Progenitor cell of endocrine pancreas (in vitro differentiated cells): ENCODE measurements at regions not wholly inside any gene's neighbourhood (a gene's known extent, or its start where the extent isn't known, plus 50 kb on each side); places are given as distances from the start of the nearest gene placed in this dataset.

Experiments used
- DNase-seq: peaks from one replicate; pipeline ENCODE4 v3.0.0; 2021; ENCODE audit warnings: low spot score; ENCODE audit not compliant: unreplicated experiment
- H3K27ac Mint-ChIP-seq: 2 replicates; pipeline ENCODE4 v1.8.0; 2021; ENCODE audit warnings: mild to moderate bottlenecking, moderate library complexity, mixed read lengths
- H3K27me3 Mint-ChIP-seq: 2 replicates; pipeline ENCODE4 v1.8.0; 2021; ENCODE audit warnings: mixed read lengths
- H3K36me3 Mint-ChIP-seq: 2 replicates; pipeline ENCODE4 v1.8.0; 2022; ENCODE audit warnings: mixed read lengths; ENCODE audit not compliant: insufficient read depth
- H3K4me1 Mint-ChIP-seq: 2 replicates; pipeline ENCODE4 v1.8.0; 2021; ENCODE audit warnings: low read depth, mixed read lengths
- H3K4me3 Mint-ChIP-seq: 2 replicates; pipeline ENCODE4 v1.8.0; 2021; ENCODE audit warnings: low read depth, mild to moderate bottlenecking, moderate library complexity, mixed read lengths
- H3K9me3 Mint-ChIP-seq: 2 replicates; pipeline ENCODE4 v1.8.0; 2021; ENCODE audit warnings: low read depth, mixed read lengths
- CTCF ChIP-seq: fragments of 200-600 bp; sonication (generic); IDR thresholded peaks from one replicate; pipeline ENCODE4 v1.5.0; 2021; ENCODE audit warnings: antibody characterized with exemption, mild to moderate bottlenecking; ENCODE audit not compliant: unreplicated experiment

- no peak overlapping the region for H3K27ac Mint-ChIP-seq
- H3K27me3 Mint-ChIP-seq, result no peaks in the 10 kb centered on the region
- H3K9me3 Mint-ChIP-seq, result no peaks in the 10 kb centered on the region
- peaks cover 12% of the 10 kb centered on the region for H3K4me1 Mint-ChIP-seq
- no peak for DNase-seq
- no peaks in the 10 kb centered on the region for H3K36me3 Mint-ChIP-seq
- no peak overlapping the region for H3K4me3 Mint-ChIP-seq
- TF ChIP-seq CTCF, result no peak
Measured at GRCh38 chr16:79715061-79715460, 114.5 kb upstream of the MAF start.

GRCh38 chr16:79714440-79714839, 113.9 kb upstream of the MAF start:
- no peak for DNase-seq
- no peaks in the 10 kb centered on the region for H3K36me3 Mint-ChIP-seq
- no peaks in the 10 kb centered on the region for H3K9me3 Mint-ChIP-seq
- H3K4me1 Mint-ChIP-seq, result peaks cover 12% of the 10 kb centered on the region
- no peaks in the 10 kb centered on the region for H3K27me3 Mint-ChIP-seq
- H3K4me3 Mint-ChIP-seq, result no peak overlapping the region
- H3K27ac Mint-ChIP-seq, result no peak overlapping the region
- TF ChIP-seq CTCF, result no peak

- no peak for DNase-seq
- no peak for TF ChIP-seq CTCF
- H3K4me1 Mint-ChIP-seq, result peaks cover 12% of the 10 kb centered on the region
- H3K9me3 Mint-ChIP-seq, result no peaks in the 10 kb centered on the region
- no peak overlapping the region for H3K27ac Mint-ChIP-seq
- no peaks in the 10 kb centered on the region for H3K27me3 Mint-ChIP-seq
- no peaks in the 10 kb centered on the region for H3K36me3 Mint-ChIP-seq
- H3K4me3 Mint-ChIP-seq, result no peak overlapping the region
Measured at GRCh38 chr16:79713609-79714309, 113.2 kb upstream of the MAF start.

- no peaks in the 10 kb centered on the region for H3K9me3 Mint-ChIP-seq
- H3K4me3 Mint-ChIP-seq, result no peak overlapping the region
- no peak for DNase-seq
- H3K27me3 Mint-ChIP-seq, result no peaks in the 10 kb centered on the region
- no peak overlapping the region for H3K27ac Mint-ChIP-seq
- TF ChIP-seq CTCF, result no peak
- H3K36me3 Mint-ChIP-seq, result no peaks in the 10 kb centered on the region
- peaks cover 10% of the 10 kb centered on the region for H3K4me1 Mint-ChIP-seq
Measured at GRCh38 chr16:79712276-79712675, 111.7 kb upstream of the MAF start.

GRCh38 chr16:79707876-79708275, 107.3 kb upstream of the MAF start:
- Mint-ChIP-seq H3K9me3 (no peaks in the 10 kb centered on the region), H3K27me3 (no peaks in the 10 kb centered on the region), H3K36me3 (no peaks in the 10 kb centered on the region), H3K27ac (no peak overlapping the region), H3K4me3 (no peak overlapping the region), H3K4me1 (no peaks in the 10 kb centered on the region)
- TF ChIP-seq CTCF, result no peak
- no peak for DNase-seq
